NCI-H1417 (cell line): ENCODE measurements at regions not wholly inside any gene's neighbourhood (a gene's known extent, or its start where the extent isn't known, plus 50 kb on each side); places are given as distances from the start of the nearest gene placed in this dataset.

Source experiments
- DNase-seq, 3 experiments: peaks; one replicate each; lab custom pipeline; 2025; lab: John Stamatoyannopoulos, UW

- no peak for DNase-seq
Observed at GRCh38 chr6:22621701-22622100, 52.3 kb downstream of the HDGFL1 start.

GRCh38 chr6:22622351-22622750 is 53.0 kb downstream of the HDGFL1 start:
- no peak for DNase-seq

GRCh38 chr6:22622813-22623212 is 53.4 kb downstream of the HDGFL1 start:
- DNase-seq, result no peak

GRCh38 chr6:22627644-22628043 is 58.3 kb downstream of the HDGFL1 start:
- no peak for DNase-seq

- DNase-seq, result peak in 1 of 3 experiments; percentile 7
Observed at GRCh38 chr6:22631091-22631490, 61.7 kb downstream of the HDGFL1 start.

- DNase-seq, result no peak
Observed at GRCh38 chr6:22632581-22633145, 63.3 kb downstream of the HDGFL1 start.

GRCh38 chr6:22636452-22636851 is 67.1 kb downstream of the HDGFL1 start:
- DNase-seq, result peak in 1 of 3 experiments; percentile 41

GRCh38 chr6:22637782-22638181 is 68.4 kb downstream of the HDGFL1 start:
- DNase-seq, result no peak

- DNase-seq, result no peak
Observed at GRCh38 chr6:22638320-22638719, 69.0 kb downstream of the HDGFL1 start.

- DNase-seq, result no peak
Observed at GRCh38 chr6:22642254-22642653, 72.9 kb downstream of the HDGFL1 start.

- DNase-seq, result no peak
Observed at GRCh38 chr6:22643780-22644179, 74.4 kb downstream of the HDGFL1 start.

GRCh38 chr6:22647719-22648118 is 78.4 kb downstream of the HDGFL1 start:
- no peak for DNase-seq

- DNase-seq, result no peak
Observed at GRCh38 chr6:22651731-22652130, 82.4 kb downstream of the HDGFL1 start.

GRCh38 chr6:22653980-22654610 is 84.7 kb downstream of the HDGFL1 start:
- no peak for DNase-seq

- no peak for DNase-seq
Observed at GRCh38 chr6:22656706-22657351, 87.5 kb downstream of the HDGFL1 start.

GRCh38 chr6:22657352-22657980 is 88.1 kb downstream of the HDGFL1 start:
- DNase-seq, result no peak

- no peak for DNase-seq
Observed at GRCh38 chr6:22658183-22658582, 88.8 kb downstream of the HDGFL1 start.

- no peak for DNase-seq
Observed at GRCh38 chr6:22658934-22659333, 89.6 kb downstream of the HDGFL1 start.

- peak in 1 of 3 experiments; percentile 10 for DNase-seq
Observed at GRCh38 chr6:22664968-22665367, 95.6 kb downstream of the HDGFL1 start.

GRCh38 chr6:22666021-22666420 is 96.7 kb downstream of the HDGFL1 start:
- no peak for DNase-seq

GRCh38 chr6:22666586-22666985 is 97.2 kb downstream of the HDGFL1 start:
- no peak for DNase-seq

- DNase-seq, result no peak
Observed at GRCh38 chr6:22667855-22668254, 98.5 kb downstream of the HDGFL1 start.

- DNase-seq, result no peak
Observed at GRCh38 chr6:22668307-22668706, 98.9 kb downstream of the HDGFL1 start.
